ENCODE measurements at regions not wholly inside any gene's neighbourhood (a gene's known extent, or its start where the extent isn't known, plus 50 kb on each side); places are given as distances from the start of the nearest gene placed in this dataset.

GRCh38 chr12:91900971-91901370 is 244.7 kb downstream of the BTG1 start:
- H3K4me3 ChIP-seq (ENCODE audit: low read depth, low read length): no peak overlapping the region
- no peak for DNase-seq (ENCODE audit: low read depth)
- TF ChIP-seq CTCF (conservative IDR thresholded peaks at IDR 0.05; ENCODE audit: low read depth, low read length): no peak

GRCh38 chr12:91899056-91899455 is 246.6 kb downstream of the BTG1 start:
- H3K4me3 ChIP-seq (ENCODE audit: low read depth, low read length): no peak overlapping the region
- TF ChIP-seq CTCF (conservative IDR thresholded peaks at IDR 0.05; ENCODE audit: low read depth, low read length): no peak
- DNase-seq (ENCODE audit: low read depth): no peak

- no peak for DNase-seq (ENCODE audit: low read depth)
- no peak overlapping the region for H3K4me3 ChIP-seq (ENCODE audit: low read depth, low read length)
- TF ChIP-seq CTCF (conservative IDR thresholded peaks at IDR 0.05; ENCODE audit: low read depth, low read length): no peak
Observed at GRCh38 chr12:91897025-91897515, 248.6 kb downstream of the BTG1 start.

GRCh38 chr12:91896286-91897024 is 249.2 kb downstream of the BTG1 start:
- no peak overlapping the region for H3K4me3 ChIP-seq (ENCODE audit: low read depth, low read length)
- TF ChIP-seq CTCF (conservative IDR thresholded peaks at IDR 0.05; ENCODE audit: low read depth, low read length): no peak
- no peak for DNase-seq (ENCODE audit: low read depth)

- no peak for DNase-seq (ENCODE audit: low read depth)
- H3K4me3 ChIP-seq (ENCODE audit: low read depth, low read length): no peak overlapping the region
- no peak for TF ChIP-seq CTCF (conservative IDR thresholded peaks at IDR 0.05; ENCODE audit: low read depth, low read length)
Observed at GRCh38 chr12:91894911-91895310, 250.7 kb downstream of the BTG1 start.

- no peak for DNase-seq (ENCODE audit: low read depth)
- no peak overlapping the region for H3K4me3 ChIP-seq (ENCODE audit: low read depth, low read length)
- no peak for TF ChIP-seq CTCF (conservative IDR thresholded peaks at IDR 0.05; ENCODE audit: low read depth, low read length)
Observed at GRCh38 chr12:91893476-91893875, 252.2 kb downstream of the BTG1 start.
